HCT116 (cell line): ENCODE measurements at regions not wholly inside any gene's neighbourhood (a gene's known extent, or its start where the extent isn't known, plus 50 kb on each side); places are given as distances from the start of the nearest gene placed in this dataset.

Source experiments
- ATAC-seq: fragments of 200-7000 bp; cut with Tn5 transposase; 2 replicates; pipeline ENCODE4 v1.9.1; 2020; ENCODE audit warnings: mild to moderate bottlenecking, moderate library complexity
- BruUV-seq: library from RNA; stranded (reverse); fragments of 400-500 nt; replicated peaks from 2 replicates; lab custom pipeline; 2021; lab: Mats Ljungman, UMichigan
- CTCF ChIA-PET: fragments of 300-600 bp; sonication (Branson Sonifier 250); formaldehyde crosslinking; loops from one replicate; lab custom pipeline; 2021; ENCODE audit warnings: antibody characterized with exemption; lab: Charles Lee
- POLR2A ChIA-PET: fragments of 300-600, 350-600 bp; sonication (Branson Sonifier 250); formaldehyde crosslinking; loops from one replicate; lab custom pipeline; 2021; ENCODE audit warnings: antibody characterized with exemption; lab: Charles Lee
- RAD21 ChIA-PET, 2 experiments: fragments of 300-600 bp; sonication (Branson Sonifier 250); formaldehyde crosslinking; loops; one replicate each; lab custom pipeline; 2023; ENCODE audit warnings: low total read pairs in 2 of 2; ENCODE audit not compliant: uncharacterized antibody in 2 of 2, unreplicated experiment in 2 of 2, low non-redundant PET in 1 of 2; lab: Charles Lee
- DNase-seq: peaks from one replicate; pipeline ENCODE4 v3.0.0-alpha.2; 2010; ENCODE audit warnings: low read depth, low spot score
- H2AFZ ChIP-seq: fragments of 200-600 bp; shearing (Covaris generic), sonication (generic); 2 replicates; pipeline ENCODE4 v1.6.1; 2017; ENCODE audit warnings: low read depth, mixed run types, mixed read lengths, antibody characterized with exemption, low read length; ENCODE audit not compliant: poor library complexity, severe bottlenecking
- H3K27ac ChIP-seq: 2 replicates; pipeline ENCODE4 v1.5.1; 2012; ENCODE audit warnings: low read depth, low read length
- H3K27me3 ChIP-seq: fragments of 200-600 bp; sonication (generic); 2 replicates; pipeline ENCODE4 v1.6.1; 2016; ENCODE audit warnings: mixed run types, low read length, mixed read lengths; ENCODE audit not compliant: insufficient read depth
- H3K36me3 ChIP-seq, 2 experiments: fragments of 200-500 bp in 1 of 2; fragments of 200-600 bp in 1 of 2; sonication (Bioruptor generic) in 1 of 2; sonication (generic) in 1 of 2; 2 replicates each; pipeline versions ENCODE4 v1.5.1 to v1.6.1; 2014 to 2016; ENCODE audit warnings: low read length in 2 of 2, inconsistent platforms in 1 of 2, mixed read lengths in 1 of 2, mixed run types in 1 of 2; ENCODE audit not compliant: insufficient read depth in 2 of 2, control insufficient read depth in 1 of 2
- H3K4me1 ChIP-seq, 2 experiments: fragments of 200-600 bp in 1 of 2; sonication (generic) in 1 of 2; 2 replicates each; pipeline versions ENCODE4 v1.5.1 to v1.6.1; 2012 to 2017; ENCODE audit warnings: low read length in 2 of 2, inconsistent platforms in 1 of 2, mild to moderate bottlenecking in 1 of 2, mixed read lengths in 1 of 2, mixed run types in 1 of 2, moderate library complexity in 1 of 2; ENCODE audit not compliant: insufficient read depth in 2 of 2, control insufficient read depth in 1 of 2
- H3K4me2 ChIP-seq: fragments of 200-600 bp; sonication (generic); 2 replicates; pipeline ENCODE4 v1.6.1; 2017; ENCODE audit warnings: mixed run types, low read length, mixed read lengths
- H3K4me3 ChIP-seq, 2 experiments: fragments of 200-600 bp in 1 of 2; sonication (generic) in 1 of 2; replicated peaks in 1 of 2; 2 replicates each; pipeline ENCODE4 v1.5.1; 2011 to 2016; ENCODE audit warnings: low read length in 2 of 2, control low read depth in 1 of 2, low read depth in 1 of 2, mild to moderate bottlenecking in 1 of 2, mixed read lengths in 1 of 2, mixed run types in 1 of 2
- H3K79me2 ChIP-seq: fragments of 200-600 bp; sonication (generic); 2 replicates; pipeline ENCODE4 v1.6.1; 2017; ENCODE audit warnings: mild to moderate bottlenecking, mixed run types, low read length, moderate library complexity, mixed read lengths; ENCODE audit not compliant: insufficient read depth
- H3K9ac ChIP-seq: fragments of 200-600 bp; sonication (generic); 2 replicates; pipeline ENCODE4 v1.6.1; 2016; ENCODE audit warnings: low read length, mixed read lengths
- H3K9me2 ChIP-seq: fragments of 200-600 bp; sonication (generic), shearing (Covaris generic); 2 replicates; pipeline ENCODE4 v1.6.1; 2017; ENCODE audit warnings: mixed run types, mild to moderate bottlenecking, moderate library complexity; ENCODE audit not compliant: insufficient read depth
- H3K9me3 ChIP-seq, 2 experiments: fragments of 200-500 bp in 1 of 2; fragments of 200-600 bp in 1 of 2; sonication (Bioruptor generic) in 1 of 2; sonication (generic) in 1 of 2; 2 replicates each; pipeline ENCODE4 v1.6.1; 2014 to 2017; ENCODE audit warnings: low read length in 2 of 2, mixed read lengths in 2 of 2, inconsistent platforms in 1 of 2, low read depth in 1 of 2, mild to moderate bottlenecking in 1 of 2, mixed run types in 1 of 2, moderate library complexity in 1 of 2; ENCODE audit not compliant: control insufficient read depth in 1 of 2, insufficient read depth in 1 of 2
- H4K20me1 ChIP-seq: fragments of 200-600 bp; sonication (generic), shearing (Covaris generic); 2 replicates; pipeline ENCODE4 v1.6.1; 2017; ENCODE audit warnings: mixed run types, mild to moderate bottlenecking, moderate library complexity; ENCODE audit not compliant: insufficient read depth
- ATF3 ChIP-seq: IDR thresholded peaks from 2 replicates; pipeline ENCODE4 v1.6.1; 2012
- CBX3 ChIP-seq: IDR thresholded peaks from 2 replicates; pipeline ENCODE4 v1.6.1; 2012; ENCODE audit warnings: low read depth
- CEBPB ChIP-seq: IDR thresholded peaks from 2 replicates; pipeline ENCODE4 v1.6.1; 2012; ENCODE audit warnings: low read depth
- EGR1 ChIP-seq: IDR thresholded peaks from 2 replicates; pipeline ENCODE4 v1.6.1; 2012; ENCODE audit warnings: low read depth
- ELF1 ChIP-seq: IDR thresholded peaks from 2 replicates; pipeline ENCODE4 v1.6.1; 2012; ENCODE audit warnings: low read depth, borderline replicate concordance
- FOSL1 ChIP-seq: IDR thresholded peaks from 2 replicates; pipeline ENCODE4 v1.6.1; 2012; ENCODE audit warnings: low read depth
- JUND ChIP-seq: IDR thresholded peaks from 2 replicates; pipeline ENCODE4 v1.6.1; 2012
- POLR2AphosphoS5 ChIP-seq: IDR thresholded peaks from 2 replicates; pipeline ENCODE4 v1.6.1; 2011; ENCODE audit warnings: mild to moderate bottlenecking, low read depth, low read length, moderate library complexity
- RAD21 ChIP-seq: IDR thresholded peaks from 2 replicates; pipeline ENCODE4 v1.6.1; 2012; ENCODE audit warnings: low read depth, mild to moderate bottlenecking
- SP1 ChIP-seq: IDR thresholded peaks from 2 replicates; pipeline ENCODE4 v1.6.1; 2012; ENCODE audit warnings: low read depth
- SRF ChIP-seq: IDR thresholded peaks from 2 replicates; pipeline ENCODE4 v1.6.1; 2012; ENCODE audit warnings: low read depth
- TCF7L2 ChIP-seq: IDR thresholded peaks from 2 replicates; pipeline ENCODE4 v1.7.0; 2011; ENCODE audit warnings: borderline replicate concordance, inconsistent platforms; ENCODE audit not compliant: insufficient read depth, insufficient read length; ENCODE audit errors: extremely low read depth
- YY1 ChIP-seq: IDR thresholded peaks from 2 replicates; pipeline ENCODE4 v1.6.1; 2011; ENCODE audit warnings: low read length, low read depth, moderate library complexity, mild to moderate bottlenecking; ENCODE audit not compliant: insufficient replicate concordance; ENCODE audit errors: extremely low read depth
- ZBTB33 ChIP-seq: IDR thresholded peaks from 2 replicates; pipeline ENCODE4 v1.6.1; 2011; ENCODE audit warnings: mild to moderate bottlenecking, low read length, moderate library complexity; ENCODE audit not compliant: insufficient replicate concordance; ENCODE audit errors: extremely low read depth
- ZNF274 ChIP-seq: fragments of 200-500 bp; sonication (Bioruptor generic); IDR thresholded peaks from 2 replicates; pipeline ENCODE4 v1.6.1; 2014; ENCODE audit warnings: mild to moderate bottlenecking, low read depth, low read length, inconsistent platforms
- intact Hi-C: fragments of 100-400 bp; cut with micrococcal nuclease; formaldehyde crosslinking; loops from 2 replicates; pipeline ENCODE4 v1.10.0; 2022

- Histone ChIP-seq H3K9ac (no peak overlapping the region), H3K9me3 (no peaks in the 10 kb centered on the region), H3K4me1 (no peaks in the 10 kb centered on the region), H3K4me2 (no peak overlapping the region), H3K27ac (no peak overlapping the region), H3K36me3 (no peaks in the 10 kb centered on the region), H2AFZ (no peak overlapping the region), H4K20me1 (no peaks in the 10 kb centered on the region), H3K79me2 (no peaks in the 10 kb centered on the region), H3K9me2 (no peaks in the 10 kb centered on the region), H3K27me3 (0 out of 2 replicates have a peak, but pooled peaks cover 3% of the 10 kb centered on the region), H3K4me3 (no peak overlapping the region)
- ChIA-PET POLR2A (no interaction called here), RAD21 (no interaction called here), CTCF (no interaction called here)
- intact Hi-C loops, result no loop called here
- no TSS peak for BruUV-seq
- TF ChIP-seq EGR1, result no peak
- TF ChIP-seq TCF7L2, result no peak
- no peak for TF ChIP-seq JUND
- no peak for TF ChIP-seq ATF3
- no peak for TF ChIP-seq YY1
- TF ChIP-seq SRF, result no peak
- TF ChIP-seq POLR2AphosphoS5, result no peak
- TF ChIP-seq FOSL1, result no peak
- no peak for TF ChIP-seq ZBTB33
- no peak for TF ChIP-seq SP1
- TF ChIP-seq ELF1, result no peak
- no peak for TF ChIP-seq CEBPB
- no peak for TF ChIP-seq CBX3
- no peak for TF ChIP-seq ZNF274
- TF ChIP-seq RAD21, result no peak
- no peak for ATAC-seq
- DNase-seq, result no peak
Observed at GRCh38 chr19:32289566-32290210, 55.7 kb upstream of the ZNF507 start.
